Epithelial cell of esophagus (primary cell): ENCODE measurements at regions not wholly inside any gene's neighbourhood (a gene's known extent, or its start where the extent isn't known, plus 50 kb on each side); places are given as distances from the start of the nearest gene placed in this dataset.

Source experiments
- DNase-seq: peaks from one replicate; pipeline ENCODE4 v3.0.0; 2010; ENCODE audit warnings: low read depth
- H3K4me3 ChIP-seq: 2 replicates; pipeline ENCODE4 v1.5.1; 2011; ENCODE audit warnings: mild to moderate bottlenecking, low read length, control low read depth
- TF ChIP-seq, protein P1 (sequence below): IDR thresholded peaks from 2 replicates; pipeline ENCODE4 v1.5.1; 2011; ENCODE audit warnings: low read depth, mild to moderate bottlenecking, low read length, control low read depth, inconsistent platforms; ENCODE audit not compliant: insufficient read depth; ENCODE audit errors: missing control alignments

GRCh38 chr2:52311862-52312261, 1279.9 kb upstream of the NRXN1 start:
- DNase-seq, result no peak
- TF ChIP-seq, protein P1, sequence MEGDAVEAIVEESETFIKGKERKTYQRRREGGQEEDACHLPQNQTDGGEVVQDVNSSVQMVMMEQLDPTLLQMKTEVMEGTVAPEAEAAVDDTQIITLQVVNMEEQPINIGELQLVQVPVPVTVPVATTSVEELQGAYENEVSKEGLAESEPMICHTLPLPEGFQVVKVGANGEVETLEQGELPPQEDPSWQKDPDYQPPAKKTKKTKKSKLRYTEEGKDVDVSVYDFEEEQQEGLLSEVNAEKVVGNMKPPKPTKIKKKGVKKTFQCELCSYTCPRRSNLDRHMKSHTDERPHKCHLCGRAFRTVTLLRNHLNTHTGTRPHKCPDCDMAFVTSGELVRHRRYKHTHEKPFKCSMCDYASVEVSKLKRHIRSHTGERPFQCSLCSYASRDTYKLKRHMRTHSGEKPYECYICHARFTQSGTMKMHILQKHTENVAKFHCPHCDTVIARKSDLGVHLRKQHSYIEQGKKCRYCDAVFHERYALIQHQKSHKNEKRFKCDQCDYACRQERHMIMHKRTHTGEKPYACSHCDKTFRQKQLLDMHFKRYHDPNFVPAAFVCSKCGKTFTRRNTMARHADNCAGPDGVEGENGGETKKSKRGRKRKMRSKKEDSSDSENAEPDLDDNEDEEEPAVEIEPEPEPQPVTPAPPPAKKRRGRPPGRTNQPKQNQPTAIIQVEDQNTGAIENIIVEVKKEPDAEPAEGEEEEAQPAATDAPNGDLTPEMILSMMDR, result no peak
- H3K4me3 ChIP-seq, result no peak overlapping the region

- TF ChIP-seq, protein P1, result no peak
- H3K4me3 ChIP-seq, result no peak overlapping the region
- no peak for DNase-seq
Measured at GRCh38 chr2:52308156-52308555, 1276.2 kb upstream of the NRXN1 start.

- TF ChIP-seq, protein P1, result no peak
- DNase-seq, result no peak
- no peak overlapping the region for H3K4me3 ChIP-seq
Measured at GRCh38 chr2:52294628-52295027, 1262.7 kb upstream of the NRXN1 start.

GRCh38 chr2:52292801-52293200, 1260.9 kb upstream of the NRXN1 start:
- TF ChIP-seq, protein P1, result no peak
- DNase-seq, result no peak
- no peak overlapping the region for H3K4me3 ChIP-seq

- peak; percentile 25 for DNase-seq
- TF ChIP-seq, protein P1, result no peak
- H3K4me3 ChIP-seq, result no peak overlapping the region
Measured at GRCh38 chr2:52289741-52290140, 1257.8 kb upstream of the NRXN1 start.

GRCh38 chr2:52288596-52288995, 1256.7 kb upstream of the NRXN1 start:
- no peak for DNase-seq
- TF ChIP-seq, protein P1, result no peak
- no peak overlapping the region for H3K4me3 ChIP-seq

- DNase-seq, result no peak
- H3K4me3 ChIP-seq, result no peak overlapping the region
- TF ChIP-seq, protein P1, result no peak
Measured at GRCh38 chr2:52269696-52270485, 1238.0 kb upstream of the NRXN1 start.
